Vagina (tissue), 2 donors: ENCODE measurements at regions not wholly inside any gene's neighbourhood (a gene's known extent, or its start where the extent isn't known, plus 50 kb on each side); places are given as distances from the start of the nearest gene placed in this dataset.
"Not testable (repeated sequence)": the region's sequence is repeated elsewhere in the genome, so short reads cannot be mapped to it uniquely, and the experiment has no call there.

Source experiments
- CTCF ChIP-seq, 3 experiments: fragments of 450-650 bp in 2 of 3; fragments of 200-600 bp in 1 of 3; sonication (generic) in 1 of 3; IDR thresholded peaks; one replicate each; pipeline ENCODE4 v1.5.1; 2017 to 2019; ENCODE audit warnings: antibody characterized with exemption in 3 of 3, mild to moderate bottlenecking in 2 of 3, moderate library complexity in 2 of 3
- POLR2A ChIP-seq, 2 donors: fragments of 450-650 bp; IDR thresholded peaks; one replicate each; pipeline ENCODE4 v1.6.1; 2017; ENCODE audit warnings: antibody characterized with exemption in 2 of 2, mild to moderate bottlenecking in 2 of 2, moderate library complexity in 2 of 2

- TF ChIP-seq CTCF, POLR2A (IDR thresholded peaks at IDR 0.05): not testable (repeated sequence)
Observed at GRCh38 chr9:129531860-129532402, 89.0 kb downstream of the C9orf50 start.
